ENCODE measurements at regions not wholly inside any gene's neighbourhood (a gene's known extent, or its start where the extent isn't known, plus 50 kb on each side); places are given as distances from the start of the nearest gene placed in this dataset.

DNA sequence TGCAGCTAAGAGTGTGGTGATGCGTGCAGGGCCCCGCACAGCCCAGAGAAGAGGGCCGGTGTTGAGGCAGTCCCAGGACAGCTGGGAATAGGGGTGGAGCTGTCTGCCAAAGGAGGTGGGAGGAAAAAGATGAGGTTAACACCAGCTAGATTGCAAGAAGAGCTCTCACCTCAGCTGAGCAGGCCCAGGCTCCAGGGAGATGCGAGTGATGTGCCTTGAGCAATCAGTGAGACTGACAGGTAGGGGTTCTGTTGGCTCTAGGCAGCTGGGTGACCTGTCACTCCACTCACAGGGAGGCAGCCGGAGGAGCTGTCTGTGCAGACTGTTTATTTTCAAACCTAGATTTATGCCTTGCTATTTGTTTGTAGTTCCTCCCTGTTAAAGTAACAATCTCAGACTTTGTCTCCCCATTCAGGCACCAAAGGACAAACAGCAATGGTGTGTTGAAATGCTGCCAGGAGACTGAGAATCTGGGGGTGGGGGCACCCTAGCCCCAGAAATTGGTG, 205.1 kb upstream of the CXCL12 start:
- intact Hi-C loops (cut with micrococcal nuclease; ENCODE audit: unreplicated experiment), result loop anchor here (5.0 kb wide), 1 partner anchor 898 kb away; no protein-coding TSS in a partner anchor
- H3F3A ChIP-seq (ENCODE audit: insufficient read depth, low read depth), result no peaks in the 10 kb centered on the region
- no peak for TF ChIP-seq EZH2 (IDR thresholded peaks at IDR 0.05; ENCODE audit: low read depth)
- no peak for TF ChIP-seq CTCF (conservative IDR thresholded peaks at IDR 0.05)
- H2AFZ ChIP-seq, result no peak overlapping the region
- no peak overlapping the region for H3K4me3 ChIP-seq
- H3K36me3 ChIP-seq (ENCODE audit: low read depth), result no peaks in the 10 kb centered on the region
- no peaks in the 10 kb centered on the region for H3K79me2 ChIP-seq (ENCODE audit: low read depth)
- ChIA-PET POLR2A (ENCODE audit: unreplicated experiment) (no interaction called here), CTCF (no interaction called here)
- no TSS peak for BruUV-seq (replicated peaks)
- DNase-seq, result no peak
- no peaks in the 10 kb centered on the region for H3K4me1 ChIP-seq (replicated peaks; ENCODE audit: insufficient read depth)
- no peak overlapping the region for H3K4me2 ChIP-seq
- H3K9me2 ChIP-seq (ENCODE audit: insufficient read depth), result no peaks in the 10 kb centered on the region
- peaks cover 79% of the 10 kb centered on the region for H3K27me3 ChIP-seq (ENCODE audit: insufficient read depth, low read depth)
- no peaks in the 10 kb centered on the region for H4K20me1 ChIP-seq (ENCODE audit: insufficient read depth)
- no peak overlapping the region for H3K27ac ChIP-seq
- no peaks in the 10 kb centered on the region for H3K9me3 ChIP-seq (ENCODE audit: insufficient read depth, low read depth)

DNA sequence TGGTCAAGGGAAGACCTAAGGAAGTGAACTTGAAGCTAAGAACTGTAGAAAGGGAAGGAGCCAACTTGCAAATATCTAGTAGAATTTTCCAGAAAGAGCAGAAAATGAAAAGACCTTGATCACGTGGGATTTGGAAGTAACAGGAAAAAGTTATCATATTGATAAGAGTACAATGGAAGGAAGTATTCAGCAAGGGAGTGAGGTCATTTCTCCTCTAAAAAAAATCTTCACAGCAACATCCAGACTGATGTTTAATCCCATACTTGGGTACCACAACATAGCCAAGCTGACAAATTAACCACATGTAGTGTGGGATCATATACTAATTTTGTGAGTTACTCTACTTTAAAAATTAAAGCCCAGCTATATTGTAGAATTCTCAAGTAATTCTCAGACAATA, 207.0 kb upstream of the CXCL12 start:
- Histone ChIP-seq H2AFZ (no peak overlapping the region), H3K27ac (no peak overlapping the region), H3K27me3 (ENCODE audit: insufficient read depth, low read depth) (peaks cover 91% of the 10 kb centered on the region), H3K36me3 (ENCODE audit: low read depth) (no peaks in the 10 kb centered on the region), H3K4me3 (no peak overlapping the region), H3K9me2 (ENCODE audit: insufficient read depth) (no peaks in the 10 kb centered on the region), H4K20me1 (ENCODE audit: insufficient read depth) (no peaks in the 10 kb centered on the region), H3K4me1 (replicated peaks; ENCODE audit: insufficient read depth) (no peaks in the 10 kb centered on the region), H3K79me2 (ENCODE audit: low read depth) (no peaks in the 10 kb centered on the region), H3K9me3 (ENCODE audit: insufficient read depth, low read depth) (no peaks in the 10 kb centered on the region; the same call in 1 of the 2 replicates), H3F3A (ENCODE audit: insufficient read depth, low read depth) (no peaks in the 10 kb centered on the region), H3K4me2 (no peak overlapping the region)
- ChIA-PET POLR2A (ENCODE audit: unreplicated experiment) (no interaction called here), CTCF (no interaction called here)
- intact Hi-C loops (cut with micrococcal nuclease; ENCODE audit: unreplicated experiment), result no loop called here
- TF ChIP-seq CTCF (conservative IDR thresholded peaks at IDR 0.05) (no peak), EZH2 (IDR thresholded peaks at IDR 0.05; ENCODE audit: low read depth) (no peak)
- DNase-seq, result no peak
- no TSS peak for BruUV-seq (replicated peaks)

GRCh38 chr10:44593952-44594351, 209.1 kb upstream of the CXCL12 start:
- TF ChIP-seq EZH2 (IDR thresholded peaks at IDR 0.05; ENCODE audit: low read depth) (no peak), CTCF (conservative IDR thresholded peaks at IDR 0.05) (no peak)
- intact Hi-C loops (cut with micrococcal nuclease; ENCODE audit: unreplicated experiment), result no loop called here
- H3F3A ChIP-seq (ENCODE audit: insufficient read depth, low read depth), result no peaks in the 10 kb centered on the region
- H3K27me3 ChIP-seq (ENCODE audit: insufficient read depth, low read depth), result peaks cover 85% of the 10 kb centered on the region
- no peak overlapping the region for H2AFZ ChIP-seq
- POLR2A ChIA-PET (ENCODE audit: unreplicated experiment), result no interaction called here
- no peak overlapping the region for H3K4me2 ChIP-seq
- no peaks in the 10 kb centered on the region for H3K4me1 ChIP-seq (replicated peaks; ENCODE audit: insufficient read depth)
- H3K36me3 ChIP-seq (ENCODE audit: low read depth), result no peaks in the 10 kb centered on the region
- DNase-seq, result no peak
- H3K9me2 ChIP-seq (ENCODE audit: insufficient read depth), result no peaks in the 10 kb centered on the region
- no peak overlapping the region for H3K4me3 ChIP-seq
- BruUV-seq (replicated peaks), result no TSS peak
- H3K79me2 ChIP-seq (ENCODE audit: low read depth), result no peaks in the 10 kb centered on the region
- CTCF ChIA-PET, result no interaction called here
- no peaks in the 10 kb centered on the region for H4K20me1 ChIP-seq (ENCODE audit: insufficient read depth)
- H3K27ac ChIP-seq, result no peak overlapping the region
- H3K9me3 ChIP-seq (ENCODE audit: insufficient read depth, low read depth), result no peaks in the 10 kb centered on the region; the same call in 1 of the 2 replicates

Measured in PC-9 (cell line).